22Rv1 (cell line): ENCODE measurements at regions not wholly inside any gene's neighbourhood (a gene's known extent, or its start where the extent isn't known, plus 50 kb on each side); places are given as distances from the start of the nearest gene placed in this dataset.

Experiments used
- ZFX ChIP-seq: fragments of 450-650 bp; IDR thresholded peaks from 2 replicates; pipeline ENCODE4 v1.6.1; 2017; ENCODE audit warnings: antibody characterized with exemption, borderline replicate concordance
- TF ChIP-seq, protein P1 (sequence below): fragments of 450-650 bp; IDR thresholded peaks from 2 replicates; pipeline ENCODE4 v1.5.1; 2017; ENCODE audit warnings: mild to moderate bottlenecking

DNA sequence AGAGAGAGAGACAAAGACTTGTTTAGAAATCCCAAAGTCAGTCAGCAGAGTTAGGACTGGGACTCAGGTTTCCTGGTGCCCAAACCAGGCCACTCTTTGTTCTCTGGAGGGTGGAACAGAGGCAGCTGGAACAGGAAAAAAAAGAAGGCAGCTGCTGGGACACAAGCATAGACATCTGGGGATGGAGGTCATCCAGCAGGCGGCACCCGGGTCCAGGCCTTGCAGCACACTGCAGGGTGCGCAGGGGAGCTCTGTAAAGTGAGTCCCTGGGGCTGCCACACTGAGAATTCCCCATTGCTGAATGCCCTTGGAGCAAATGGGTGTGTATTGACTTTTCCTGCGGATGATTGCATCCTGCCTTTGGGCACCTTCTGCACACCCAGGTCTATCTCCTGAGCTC lies 222.9 kb upstream of the CSF3R start:
- TF ChIP-seq, protein P1, sequence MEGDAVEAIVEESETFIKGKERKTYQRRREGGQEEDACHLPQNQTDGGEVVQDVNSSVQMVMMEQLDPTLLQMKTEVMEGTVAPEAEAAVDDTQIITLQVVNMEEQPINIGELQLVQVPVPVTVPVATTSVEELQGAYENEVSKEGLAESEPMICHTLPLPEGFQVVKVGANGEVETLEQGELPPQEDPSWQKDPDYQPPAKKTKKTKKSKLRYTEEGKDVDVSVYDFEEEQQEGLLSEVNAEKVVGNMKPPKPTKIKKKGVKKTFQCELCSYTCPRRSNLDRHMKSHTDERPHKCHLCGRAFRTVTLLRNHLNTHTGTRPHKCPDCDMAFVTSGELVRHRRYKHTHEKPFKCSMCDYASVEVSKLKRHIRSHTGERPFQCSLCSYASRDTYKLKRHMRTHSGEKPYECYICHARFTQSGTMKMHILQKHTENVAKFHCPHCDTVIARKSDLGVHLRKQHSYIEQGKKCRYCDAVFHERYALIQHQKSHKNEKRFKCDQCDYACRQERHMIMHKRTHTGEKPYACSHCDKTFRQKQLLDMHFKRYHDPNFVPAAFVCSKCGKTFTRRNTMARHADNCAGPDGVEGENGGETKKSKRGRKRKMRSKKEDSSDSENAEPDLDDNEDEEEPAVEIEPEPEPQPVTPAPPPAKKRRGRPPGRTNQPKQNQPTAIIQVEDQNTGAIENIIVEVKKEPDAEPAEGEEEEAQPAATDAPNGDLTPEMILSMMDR: no peak
- TF ChIP-seq ZFX: no peak
